ENCODE measurements at regions not wholly inside any gene's neighbourhood (a gene's known extent, or its start where the extent isn't known, plus 50 kb on each side); places are given as distances from the start of the nearest gene placed in this dataset.

GRCh38 chr2:239545741-239546392 lies 145.0 kb upstream of the HDAC4 start (continued):
- TF ChIP-seq NCOA4 (IDR thresholded peaks at IDR 0.05; ENCODE audit: partially characterized antibody) (no peak), GABPB1 (CRISPR knock-in tag; IDR thresholded peaks at IDR 0.05) (no peak), ARID3A (IDR thresholded peaks at IDR 0.05; ENCODE audit: borderline replicate concordance, low read depth, low read length) (no peak), EHMT2 (IDR thresholded peaks at IDR 0.05) (no peak), CHCHD3 (CRISPR knock-in tag; IDR thresholded peaks at IDR 0.05) (no peak), AFF1 (IDR thresholded peaks at IDR 0.05; ENCODE audit: low read depth in 1 of 2, partially characterized antibody in 2 of 2) (no peak)
